Muscle of arm (tissue), 1 donor: ENCODE measurements at regions not wholly inside any gene's neighbourhood (a gene's known extent, or its start where the extent isn't known, plus 50 kb on each side); places are given as distances from the start of the nearest gene placed in this dataset.
"Not testable (repeated sequence)": the region's sequence is repeated elsewhere in the genome, so short reads cannot be mapped to it uniquely, and the experiment has no call there.

Experiments used
- DNase-seq: peaks from one replicate; pipeline ENCODE4 v3.0.0-alpha.2; 2013

GRCh38 chr9:119924736-119925135, 555.5 kb upstream of the BRINP1 start:
- no peak for DNase-seq

DNA sequence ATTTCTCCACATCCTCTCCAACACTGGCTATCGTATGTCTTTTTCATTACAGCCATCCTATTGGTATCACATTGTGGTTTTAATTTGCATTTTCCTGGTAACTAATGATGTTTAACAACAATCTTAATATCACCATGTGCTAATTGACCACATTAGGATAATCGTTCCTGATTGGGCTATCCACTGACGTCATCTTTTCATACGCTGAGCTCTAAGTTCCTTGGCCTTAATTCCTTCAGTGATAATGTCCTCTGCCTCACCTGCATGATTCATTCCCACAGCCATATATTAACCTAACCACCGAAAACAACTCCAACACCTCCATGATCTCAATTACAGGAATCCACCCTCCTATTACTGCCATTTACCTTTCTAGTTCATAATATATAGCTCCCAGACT, 547.9 kb upstream of the BRINP1 start:
- no peak for DNase-seq

DNA sequence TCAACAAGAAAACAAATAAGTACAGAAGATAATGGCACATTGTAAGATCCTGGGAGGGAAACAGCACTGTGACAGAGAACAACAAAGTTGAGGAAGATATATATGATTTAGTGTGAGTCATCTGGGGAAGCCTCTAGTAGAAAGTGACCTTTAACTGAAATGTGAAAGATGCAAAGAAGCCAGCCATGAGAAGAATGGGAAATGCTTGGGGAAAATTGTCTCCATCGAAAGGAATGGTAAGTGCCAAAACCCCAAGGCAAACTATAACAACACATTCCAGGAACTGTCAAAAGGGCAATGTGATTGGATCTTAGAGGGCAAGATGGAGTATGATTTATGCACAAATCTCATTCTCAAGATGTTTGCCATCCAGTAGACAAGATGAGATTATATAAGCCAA, 537.8 kb upstream of the BRINP1 start:
- DNase-seq: no peak

DNA sequence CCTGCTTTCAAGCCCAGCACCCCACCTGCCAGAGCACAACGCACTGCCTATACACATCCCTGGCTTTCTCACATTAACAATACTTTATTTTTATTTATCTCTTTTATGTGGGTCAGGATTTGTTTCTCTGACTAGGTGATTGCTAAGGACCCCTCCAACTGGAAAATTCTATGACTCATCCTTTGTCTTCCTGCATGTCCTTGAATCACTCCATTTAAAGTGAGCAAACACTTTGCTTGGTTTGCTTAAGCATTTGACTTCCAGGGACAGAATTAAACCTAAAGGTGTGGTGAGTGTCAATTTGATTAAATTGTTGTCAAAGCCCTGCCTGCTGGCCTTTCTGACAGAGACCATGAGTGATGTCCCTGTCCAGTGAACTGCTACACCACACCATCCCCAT, 536.5 kb upstream of the BRINP1 start:
- DNase-seq: no peak

GRCh38 chr9:119903851-119904250, 534.6 kb upstream of the BRINP1 start:
- no peak for DNase-seq

DNA sequence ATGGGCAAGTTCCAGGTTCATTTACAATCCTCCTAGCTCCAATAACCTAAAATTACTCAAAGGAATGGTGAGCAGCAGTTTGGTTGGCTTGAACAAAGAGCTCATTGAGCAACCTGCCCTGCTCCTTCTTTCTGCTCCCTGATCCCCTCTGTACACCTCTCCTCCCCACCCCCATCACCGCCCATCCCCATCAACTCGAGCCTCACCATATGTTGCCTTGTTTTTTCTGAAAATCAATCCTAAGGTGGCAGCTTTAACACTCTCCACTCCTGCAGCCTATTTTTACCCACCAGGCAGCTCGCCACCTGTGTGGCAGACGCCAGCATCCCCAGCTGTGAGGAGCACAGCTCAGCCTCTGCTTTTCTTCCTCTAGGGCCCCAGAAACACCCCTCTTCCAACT, 533.4 kb upstream of the BRINP1 start:
- DNase-seq: no peak

GRCh38 chr9:119898316-119898715, 529.1 kb upstream of the BRINP1 start:
- DNase-seq: no peak

GRCh38 chr9:119884438-119884837, 515.2 kb upstream of the BRINP1 start:
- no peak for DNase-seq

GRCh38 chr9:119881898-119882297, 512.7 kb upstream of the BRINP1 start:
- DNase-seq: no peak

GRCh38 chr9:119880361-119880760, 511.1 kb upstream of the BRINP1 start:
- DNase-seq: no peak

DNA sequence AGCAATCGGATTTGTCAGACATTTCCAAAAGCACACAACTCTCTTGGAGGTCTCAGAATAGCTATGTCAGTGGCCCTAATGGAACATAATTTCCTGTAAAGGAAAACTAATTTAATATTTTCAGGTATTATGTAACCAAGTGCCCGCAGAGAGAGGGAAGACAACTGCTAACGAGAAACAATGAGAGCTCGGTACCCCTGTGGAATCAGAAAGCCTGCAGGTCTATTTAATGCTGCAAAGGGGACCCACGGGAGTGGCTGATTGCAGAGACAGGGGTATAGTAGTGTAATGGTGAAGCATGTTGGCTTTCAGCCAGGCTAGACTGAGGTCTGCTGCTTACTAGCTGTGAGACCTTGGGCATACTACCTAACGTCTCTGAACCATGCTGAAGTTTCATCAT, 508.1 kb upstream of the BRINP1 start:
- DNase-seq: no peak

- DNase-seq: no peak
These were observed 504.6 kb upstream of the BRINP1 start for GRCh38 chr9:119873877-119874276.

GRCh38 chr9:119870251-119870650, 501.0 kb upstream of the BRINP1 start:
- not testable (repeated sequence) for DNase-seq

- DNase-seq: no peak
These were observed 499.5 kb upstream of the BRINP1 start for GRCh38 chr9:119868694-119869093.

GRCh38 chr9:119861842-119862241, 492.6 kb upstream of the BRINP1 start:
- DNase-seq: no peak

DNA sequence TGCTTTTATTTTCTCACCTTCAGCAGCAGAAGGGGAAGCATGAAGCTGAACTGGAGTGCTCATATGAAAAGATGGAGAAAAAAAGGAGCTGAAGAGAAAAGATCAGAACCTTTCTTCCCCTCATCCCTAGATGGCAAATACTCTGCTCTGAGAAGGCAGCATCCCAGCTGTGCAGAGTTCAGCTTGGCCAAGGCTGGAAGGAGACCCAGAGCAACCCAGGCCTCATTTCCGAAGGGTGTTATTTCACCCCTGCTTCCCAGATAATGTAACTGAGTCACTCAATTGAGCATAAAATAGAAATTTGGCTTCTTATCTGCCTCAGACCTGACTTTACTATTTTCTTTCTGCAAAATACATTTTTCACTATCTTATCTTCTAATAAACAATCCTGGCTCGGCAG, 489.9 kb upstream of the BRINP1 start:
- DNase-seq: no peak

DNA sequence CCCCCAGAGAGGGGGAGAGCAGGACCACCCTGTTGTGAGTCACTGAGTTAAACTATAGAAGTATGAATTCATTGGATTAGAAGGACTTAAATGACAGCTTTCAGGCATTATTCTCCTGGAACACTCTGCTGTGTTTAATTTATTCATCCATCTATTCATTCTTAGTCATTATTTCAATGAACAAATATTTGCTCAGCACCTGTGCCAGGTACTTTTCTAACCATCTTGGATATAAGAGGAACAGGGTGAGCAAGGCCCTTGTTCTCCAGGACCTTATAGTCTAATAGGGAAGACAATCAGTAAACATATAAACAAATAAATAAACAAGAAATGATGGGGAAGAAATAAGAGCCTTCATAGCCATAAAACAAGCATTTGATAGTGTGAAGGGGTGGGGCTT, 483.9 kb upstream of the BRINP1 start:
- no peak for DNase-seq

DNA sequence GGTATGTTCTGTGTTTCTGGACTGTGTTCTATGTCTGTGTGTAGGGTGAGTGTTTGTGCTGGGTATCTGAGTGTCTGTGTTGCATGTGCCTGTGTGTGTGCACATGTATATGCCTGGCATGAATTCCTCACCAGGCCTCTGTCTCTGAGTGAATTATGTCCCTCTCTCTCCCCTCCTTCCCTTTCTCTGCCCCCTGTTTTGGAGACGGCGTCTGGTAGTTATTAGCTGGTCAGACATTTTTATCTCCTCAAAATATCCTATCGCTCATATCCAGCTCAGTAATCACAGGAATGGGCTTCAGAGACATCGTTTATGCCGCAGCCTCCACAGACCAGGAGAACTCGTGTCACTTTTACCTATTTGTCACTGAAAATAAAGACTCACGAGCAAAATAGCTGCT, 483.2 kb upstream of the BRINP1 start:
- DNase-seq: no peak

DNA sequence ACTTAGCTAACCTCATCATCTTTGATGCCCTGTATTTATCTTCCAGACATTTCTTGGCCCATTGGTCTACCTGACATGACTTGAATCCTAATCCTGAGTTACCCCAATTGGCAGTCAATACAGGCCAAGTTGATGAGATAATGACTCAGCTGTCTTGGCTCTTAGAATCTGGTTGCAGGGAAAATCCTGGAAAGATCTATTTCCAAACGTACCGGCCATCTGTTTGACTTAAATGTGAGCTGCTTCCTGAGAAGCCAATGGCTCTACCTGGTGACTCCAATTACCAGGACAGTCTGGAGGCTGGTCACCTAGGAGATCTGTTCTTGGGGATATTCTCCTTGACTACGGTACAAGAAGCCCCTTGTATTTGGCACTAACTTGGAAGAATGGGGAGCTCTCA, 475.2 kb upstream of the BRINP1 start:
- no peak for DNase-seq

- no peak for DNase-seq
These were observed 471.8 kb upstream of the BRINP1 start for GRCh38 chr9:119841016-119841415.

DNA sequence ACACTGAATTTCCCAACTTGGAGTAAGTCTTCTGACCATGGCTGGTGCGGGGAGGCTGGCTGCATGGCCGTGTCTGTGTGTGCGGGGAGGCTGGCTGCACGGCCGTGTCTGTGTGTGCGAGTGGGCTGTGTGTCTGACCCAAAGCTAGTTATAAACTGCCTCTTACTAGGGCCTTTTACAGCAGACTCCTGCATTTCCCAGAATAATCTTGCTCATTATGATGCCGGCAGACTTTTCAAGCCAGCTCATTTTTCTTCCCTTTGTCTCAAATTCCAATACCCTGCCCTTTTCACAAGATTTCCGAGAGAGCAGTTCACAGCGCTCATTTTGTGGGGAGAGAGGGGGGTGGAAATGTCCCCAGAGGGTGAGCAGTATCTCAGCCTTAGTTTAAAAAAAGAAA, 470.7 kb upstream of the BRINP1 start:
- DNase-seq: no peak

DNA sequence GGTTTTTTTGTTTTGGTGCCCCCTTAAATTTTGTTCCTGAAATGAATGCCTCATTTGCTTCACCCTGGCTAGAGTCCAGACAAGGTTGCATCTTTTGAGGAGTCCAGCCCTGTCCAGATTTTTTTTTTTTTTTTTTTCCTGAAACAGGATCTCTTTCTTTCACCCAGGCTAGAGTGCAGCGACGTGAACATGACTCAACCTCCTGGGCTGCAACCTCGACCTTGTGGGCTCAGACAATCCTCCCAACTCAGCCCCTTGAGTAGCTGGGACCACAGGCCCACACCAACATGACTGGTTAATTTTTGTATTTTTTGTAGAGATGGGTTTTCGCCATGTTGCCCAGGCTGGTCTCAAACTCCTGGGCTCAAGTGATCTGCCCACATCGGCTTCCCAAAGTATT, 469.0 kb upstream of the BRINP1 start:
- no peak for DNase-seq

DNA sequence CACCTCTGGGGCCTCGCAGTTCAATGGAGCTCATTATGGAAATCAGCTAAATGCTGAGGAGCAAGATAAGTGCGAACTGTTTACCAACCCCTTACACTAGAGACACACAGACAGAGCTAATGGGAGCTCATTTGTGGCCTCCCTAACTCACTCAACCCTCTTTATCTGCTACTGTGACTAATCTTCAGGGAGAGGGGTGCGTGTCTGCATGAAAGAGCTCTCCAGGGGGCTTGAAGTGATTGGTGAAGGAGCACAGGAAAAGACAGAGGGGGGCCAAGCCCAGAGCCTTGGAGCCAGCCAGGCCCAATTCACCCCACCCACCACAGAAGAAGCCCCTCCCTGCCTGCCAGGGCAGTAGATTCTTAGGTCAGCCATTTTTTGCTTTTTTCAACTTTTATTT, 466.8 kb upstream of the BRINP1 start:
- no peak for DNase-seq

DNA sequence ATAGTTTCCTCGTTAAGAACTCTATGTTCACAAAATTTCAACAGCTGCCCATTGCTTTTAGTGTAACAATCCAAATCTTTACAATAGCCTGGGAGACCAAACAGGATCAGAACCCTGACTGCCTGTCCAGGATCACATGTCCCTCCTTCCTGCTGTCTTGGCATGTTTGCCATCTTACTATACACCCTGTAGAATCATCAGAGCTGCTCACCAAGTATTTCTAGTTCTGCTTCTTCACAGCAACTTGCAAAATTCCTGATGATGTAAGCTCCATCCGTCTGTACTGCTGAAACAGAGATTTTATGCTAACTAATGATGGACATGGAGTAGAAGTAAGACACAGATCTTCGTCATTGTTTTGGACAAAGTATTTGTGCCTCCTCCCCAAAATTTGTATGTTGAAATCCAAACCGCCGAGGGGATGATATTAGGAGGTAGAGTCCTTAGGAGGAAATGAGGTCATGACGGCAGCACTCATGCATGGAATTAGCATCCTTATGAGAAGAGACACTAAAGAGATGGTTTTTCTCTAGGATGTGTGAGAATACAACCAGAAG, 464.9 kb upstream of the BRINP1 start:
- DNase-seq: no peak

DNA sequence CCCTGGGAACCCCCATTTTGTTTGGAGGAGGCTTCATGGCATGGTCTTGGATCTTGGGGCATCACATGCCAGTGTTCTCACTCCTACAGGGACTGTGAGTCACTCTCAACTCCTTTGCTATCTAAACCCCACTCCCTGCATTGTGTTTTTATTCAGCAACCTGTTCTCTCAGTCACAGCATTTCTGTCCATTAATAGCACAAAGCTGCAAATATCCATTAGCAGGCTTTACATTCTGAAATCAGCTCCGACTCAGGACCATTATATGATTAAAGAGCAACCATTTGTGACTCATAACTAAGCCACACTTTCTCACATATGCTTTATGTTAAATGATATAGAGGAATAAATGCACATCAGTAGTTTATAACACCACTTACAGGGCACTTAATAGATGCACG, 462.1 kb upstream of the BRINP1 start:
- no peak for DNase-seq
